ENCODE measurements at regions not wholly inside any gene's neighbourhood (a gene's known extent, or its start where the extent isn't known, plus 50 kb on each side); places are given as distances from the start of the nearest gene placed in this dataset.

DNA sequence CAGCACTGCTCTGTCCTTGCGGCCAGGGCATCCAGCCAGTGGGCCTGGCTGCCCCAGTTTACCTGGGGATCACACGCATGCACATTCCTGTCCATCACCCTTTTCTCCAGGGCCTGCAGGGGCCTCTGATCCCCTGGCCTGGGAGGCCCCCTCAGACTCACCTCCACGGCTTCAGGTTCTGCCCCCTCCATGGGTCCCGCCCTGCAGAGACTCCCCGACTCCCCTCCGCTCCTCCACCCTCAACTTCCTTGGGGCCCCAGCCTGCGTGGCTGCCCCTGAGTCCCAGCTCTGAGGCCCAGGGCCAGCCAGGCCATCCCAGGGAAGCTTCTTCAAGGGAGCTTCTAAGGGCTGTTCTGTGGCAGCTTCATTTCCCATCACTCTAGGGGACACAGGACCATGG is 324.1 kb downstream of the TCERG1L start:
- Histone ChIP-seq H3K27ac (no peak overlapping the region), H3K9me3 (peaks cover 0 to 11% (median 0%) of the 10 kb centered on the region in 11 donors), H3K4me3 (no peak overlapping the region), H3K36me3 (no peaks in the 10 kb centered on the region), H3K4me1 (no peaks in the 10 kb centered on the region), H3K27me3 (peaks cover 0 to 16% (median 0%) of the 10 kb centered on the region in 7 donors)
- intact Hi-C loops (cut with DNase I), result no loop called here
- WGBS, 2 donors, result 84 to 88% methylated on average over 7 of the region's 7 CpGs
- TF ChIP-seq, protein P1, sequence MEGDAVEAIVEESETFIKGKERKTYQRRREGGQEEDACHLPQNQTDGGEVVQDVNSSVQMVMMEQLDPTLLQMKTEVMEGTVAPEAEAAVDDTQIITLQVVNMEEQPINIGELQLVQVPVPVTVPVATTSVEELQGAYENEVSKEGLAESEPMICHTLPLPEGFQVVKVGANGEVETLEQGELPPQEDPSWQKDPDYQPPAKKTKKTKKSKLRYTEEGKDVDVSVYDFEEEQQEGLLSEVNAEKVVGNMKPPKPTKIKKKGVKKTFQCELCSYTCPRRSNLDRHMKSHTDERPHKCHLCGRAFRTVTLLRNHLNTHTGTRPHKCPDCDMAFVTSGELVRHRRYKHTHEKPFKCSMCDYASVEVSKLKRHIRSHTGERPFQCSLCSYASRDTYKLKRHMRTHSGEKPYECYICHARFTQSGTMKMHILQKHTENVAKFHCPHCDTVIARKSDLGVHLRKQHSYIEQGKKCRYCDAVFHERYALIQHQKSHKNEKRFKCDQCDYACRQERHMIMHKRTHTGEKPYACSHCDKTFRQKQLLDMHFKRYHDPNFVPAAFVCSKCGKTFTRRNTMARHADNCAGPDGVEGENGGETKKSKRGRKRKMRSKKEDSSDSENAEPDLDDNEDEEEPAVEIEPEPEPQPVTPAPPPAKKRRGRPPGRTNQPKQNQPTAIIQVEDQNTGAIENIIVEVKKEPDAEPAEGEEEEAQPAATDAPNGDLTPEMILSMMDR (IDR thresholded peaks at IDR 0.05), result no peak
- no peak for DNase-seq
- ATAC-seq, result no peak

DNA sequence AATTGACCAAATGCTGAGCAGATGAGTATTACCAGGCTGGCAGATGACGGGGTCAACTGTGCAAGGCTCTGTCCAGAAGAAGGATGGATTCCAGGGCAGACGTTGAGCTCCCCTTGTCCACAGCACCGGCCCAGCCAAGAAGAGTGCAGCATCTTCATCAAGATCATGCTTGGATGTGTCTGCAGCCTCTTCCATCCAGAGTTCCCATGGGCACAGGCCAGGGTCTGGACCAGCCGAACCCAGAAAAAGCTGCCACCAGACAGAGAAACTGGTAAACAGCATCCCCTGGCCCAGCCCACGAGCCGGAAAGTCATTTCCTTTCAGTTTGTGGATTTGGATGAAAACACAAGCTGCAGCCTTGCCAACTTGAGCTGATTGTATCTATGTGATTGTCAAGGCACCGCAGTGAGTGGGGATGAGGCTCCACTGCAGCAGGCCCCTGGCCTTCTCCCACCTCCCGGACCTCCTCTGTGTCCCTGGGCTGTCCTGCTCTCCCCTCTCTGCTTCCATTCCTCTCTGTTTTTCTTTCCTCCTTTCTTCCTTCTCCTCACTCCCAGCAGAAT is 321.8 kb downstream of the TCERG1L start:
- TF ChIP-seq, protein P1 (IDR thresholded peaks at IDR 0.05), result no peak
- H3K27ac ChIP-seq, result no peak overlapping the region
- WGBS, 2 donors, result 53 to 56% methylated on average over 8 of the region's 8 CpGs
- intact Hi-C loops (cut with DNase I), result no loop called here
- no peaks in the 10 kb centered on the region for H3K9me3 ChIP-seq
- DNase-seq, result no peak
- peaks cover 0 to 16% (median 2%) of the 10 kb centered on the region in 7 donors for H3K27me3 ChIP-seq
- ATAC-seq, result no peak
- H3K36me3 ChIP-seq, result no peaks in the 10 kb centered on the region
- H3K4me1 ChIP-seq, result no peaks in the 10 kb centered on the region
- no peak overlapping the region for H3K4me3 ChIP-seq

DNA sequence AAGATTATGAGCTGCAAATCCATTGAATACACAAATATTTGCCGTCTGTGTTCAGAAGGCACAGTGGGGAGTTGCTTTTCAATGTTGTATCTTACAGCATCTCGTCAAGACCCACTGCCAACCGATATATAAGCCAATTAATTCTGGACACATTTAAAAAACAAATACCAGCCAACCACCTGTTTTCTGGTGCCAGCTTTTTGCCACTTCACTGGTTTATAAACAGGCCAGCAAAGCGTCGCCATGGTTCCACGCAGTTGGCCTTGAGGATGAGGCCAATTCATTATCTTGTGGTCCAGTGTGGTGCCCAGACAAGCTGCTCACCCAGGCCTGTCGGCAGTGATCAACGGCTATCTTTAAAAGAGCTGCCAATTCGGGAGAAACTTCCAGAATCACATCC is 321.0 kb downstream of the TCERG1L start:
- 82 to 83% methylated on average over 9 of the region's 9 CpGs for WGBS, 2 donors
- Histone ChIP-seq H3K27me3 (peaks cover 0 to 16% (median 5%) of the 10 kb centered on the region in 7 donors), H3K36me3 (no peaks in the 10 kb centered on the region), H3K27ac (no peak overlapping the region), H3K4me1 (no peaks in the 10 kb centered on the region), H3K9me3 (peaks cover 0 to 2% (median 0%) of the 10 kb centered on the region in 11 donors), H3K4me3 (no peak overlapping the region)
- intact Hi-C loops (cut with DNase I), result no loop called here
- no peak for DNase-seq
- TF ChIP-seq, protein P1 (IDR thresholded peaks at IDR 0.05), result no peak
- no peak for ATAC-seq

DNA sequence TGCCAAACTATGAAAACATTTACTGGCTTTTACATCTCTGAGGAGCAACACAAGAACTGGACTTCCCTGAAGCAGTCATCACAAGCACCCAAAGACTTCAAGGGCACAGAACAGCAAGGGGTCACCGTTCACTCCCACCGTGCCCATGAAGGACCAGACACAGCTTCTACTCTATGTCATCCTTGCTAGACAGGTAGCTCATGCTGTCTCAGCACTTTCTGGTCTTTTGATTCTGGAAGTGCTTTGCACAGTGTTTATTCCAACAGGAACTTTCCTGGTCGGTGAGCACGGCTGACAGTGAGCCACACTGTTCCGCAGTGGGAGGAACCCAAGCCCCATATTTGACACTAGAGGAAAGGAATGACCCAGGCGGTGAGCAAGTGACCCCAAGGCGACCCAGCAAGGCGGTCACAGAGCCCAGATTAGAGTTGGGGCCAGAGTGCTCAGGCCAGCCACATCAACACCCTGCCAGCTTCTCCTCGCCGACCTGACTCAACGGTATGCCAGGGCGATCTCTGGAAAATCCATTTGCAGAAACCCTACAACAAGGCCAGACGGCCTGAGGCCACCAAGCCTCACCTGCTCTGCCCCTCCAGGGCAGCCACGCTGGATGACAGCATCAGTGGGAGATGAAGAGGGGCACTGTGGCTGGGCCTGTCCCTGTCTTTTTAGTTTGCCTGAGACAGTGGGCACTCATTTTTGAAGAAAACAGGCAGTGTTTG is 318.6 kb downstream of the TCERG1L start:
- TF ChIP-seq, protein P1 (IDR thresholded peaks at IDR 0.05), result no peak
- H3K9me3 ChIP-seq, result peaks cover 0 to 11% (median 0%) of the 10 kb centered on the region in 11 donors
- no peak overlapping the region for H3K4me3 ChIP-seq
- WGBS, 2 donors, result 83 to 84% methylated on average over 14 of the region's 14 CpGs
- intact Hi-C loops (cut with DNase I), result no loop called here
- peaks cover 0 to 24% (median 16%) of the 10 kb centered on the region in 7 donors for H3K27me3 ChIP-seq
- H3K27ac ChIP-seq, result no peak overlapping the region
- no peaks in the 10 kb centered on the region for H3K36me3 ChIP-seq
- DNase-seq (no peak), ATAC-seq (no peak)
- H3K4me1 ChIP-seq, result no peaks in the 10 kb centered on the region
